GM23338 (cell line): ENCODE measurements at regions not wholly inside any gene's neighbourhood (a gene's known extent, or its start where the extent isn't known, plus 50 kb on each side); places are given as distances from the start of the nearest gene placed in this dataset.

Experiments
- ATAC-seq: fragments of 200-7000 bp; cut with Tn5 transposase; 3 replicates; pipeline ENCODE4 v1.9.1; 2020
- DNase-seq: peaks from one replicate; pipeline ENCODE4 v3.0.0-alpha.2; 2015; ENCODE audit warnings: low spot score
- H2AFZ ChIP-seq: fragments of 200-600 bp; sonication (generic); 2 replicates; pipeline ENCODE4 v1.8.0; 2016; ENCODE audit warnings: antibody characterized with exemption, mild to moderate bottlenecking, moderate library complexity
- H3F3A ChIP-seq: fragments of 200-600 bp; sonication (generic); replicated peaks from 2 replicates; pipeline ENCODE4 v1.8.0; 2017; ENCODE audit warnings: antibody characterized with exemption, mixed run types, low read depth
- H3K27ac ChIP-seq: fragments of 200-600 bp; sonication (generic); 2 replicates; pipeline ENCODE4 v1.6.1; 2016; ENCODE audit warnings: low read depth
- H3K27me3 ChIP-seq: fragments of 200-600 bp; sonication (generic); 2 replicates; pipeline ENCODE4 v1.8.0; 2016; ENCODE audit warnings: mild to moderate bottlenecking, mixed run types, moderate library complexity; ENCODE audit not compliant: insufficient read depth
- H3K36me3 ChIP-seq: fragments of 200-600 bp; sonication (generic); 2 replicates; pipeline ENCODE4 v1.8.0; 2016; ENCODE audit warnings: mild to moderate bottlenecking; ENCODE audit not compliant: insufficient read depth
- H3K4me1 ChIP-seq: fragments of 200-600 bp; sonication (generic); 2 replicates; pipeline ENCODE4 v1.8.0; 2016; ENCODE audit warnings: mild to moderate bottlenecking, moderate library complexity; ENCODE audit not compliant: insufficient read depth
- H3K4me2 ChIP-seq: fragments of 200-600 bp; sonication (generic); 2 replicates; pipeline ENCODE4 v1.7.1; 2017; ENCODE audit warnings: mixed run types
- H3K4me3 ChIP-seq: fragments of 200-600 bp; sonication (generic); 2 replicates; pipeline ENCODE4 v1.6.1; 2016; ENCODE audit warnings: mixed run types
- H3K79me2 ChIP-seq: fragments of 200-600 bp; sonication (generic); replicated peaks from 2 replicates; pipeline ENCODE4 v1.8.0; 2017; ENCODE audit warnings: mild to moderate bottlenecking; ENCODE audit not compliant: insufficient read depth
- H3K9me2 ChIP-seq: fragments of 200-600 bp; sonication (generic); 2 replicates; pipeline ENCODE4 v1.8.0; 2017; ENCODE audit not compliant: insufficient read depth
- H4K20me1 ChIP-seq: fragments of 200-600 bp; sonication (generic); replicated peaks from 2 replicates; pipeline ENCODE4 v1.8.0; 2017; ENCODE audit warnings: mild to moderate bottlenecking; ENCODE audit not compliant: insufficient read depth
- H3K27ac Mint-ChIP-seq: 2 replicates; pipeline ENCODE4 v1.8.0; 2020; ENCODE audit warnings: inconsistent platforms, mild to moderate bottlenecking, moderate library complexity, mixed read lengths
- H3K27me3 Mint-ChIP-seq: 3 replicates; pipeline ENCODE4 v1.8.0; 2022; ENCODE audit warnings: low read depth, mild to moderate bottlenecking, moderate library complexity, mixed read lengths, inconsistent platforms; ENCODE audit not compliant: insufficient read depth, poor library complexity
- H3K36me3 Mint-ChIP-seq: 3 replicates; pipeline ENCODE4 v1.8.0; 2021; ENCODE audit warnings: low read depth, mild to moderate bottlenecking, inconsistent platforms, moderate library complexity, mixed read lengths
- H3K4me1 Mint-ChIP-seq: 3 replicates; pipeline ENCODE4 v1.8.0; 2020; ENCODE audit warnings: mild to moderate bottlenecking, inconsistent platforms, mixed read lengths
- H3K4me3 Mint-ChIP-seq: 3 replicates; pipeline ENCODE4 v1.8.0; 2021; ENCODE audit warnings: moderate library complexity, mild to moderate bottlenecking, inconsistent platforms, mixed read lengths
- H3K9me3 Mint-ChIP-seq: 3 replicates; pipeline ENCODE4 v1.8.0; 2020; ENCODE audit warnings: moderate library complexity, mild to moderate bottlenecking, inconsistent platforms, mixed read lengths
- CREB1 ChIP-seq: fragments of 250-450 bp; sonication (Bioruptor Pico); IDR thresholded peaks from 2 replicates; pipeline ENCODE4 v1.5.0; 2020; ENCODE audit warnings: low read depth, mild to moderate bottlenecking, moderate library complexity
- EZH2phosphoT487 ChIP-seq: fragments of 200-600 bp; sonication (generic); IDR thresholded peaks from one replicate; pipeline ENCODE4 v1.8.1; 2018; ENCODE audit warnings: antibody characterized with exemption; ENCODE audit not compliant: unreplicated experiment
- JUNB ChIP-seq: IDR thresholded peaks from one replicate; pipeline ENCODE4 v1.6.1; 2016; ENCODE audit warnings: antibody characterized with exemption; ENCODE audit not compliant: unreplicated experiment
- ZNF331 ChIP-seq: fragments of 250-450 bp; sonication (Bioruptor Pico); IDR thresholded peaks from 2 replicates; pipeline ENCODE4 v1.5.0; 2020; ENCODE audit warnings: low read depth, mild to moderate bottlenecking, moderate library complexity
- ZNF462 ChIP-seq: fragments of 250-450 bp; sonication (Bioruptor Pico); IDR thresholded peaks from 2 replicates; pipeline ENCODE4 v1.5.0; 2020; ENCODE audit warnings: mild to moderate bottlenecking, moderate library complexity
- TF ChIP-seq, protein P1 (sequence below), 2 experiments: fragments of 200-600 bp in 1 of 2; sonication (generic) in 1 of 2; conservative IDR thresholded peaks; 2 replicates each; pipeline versions ENCODE4 v1.5.1 to v1.6.1; 2016 to 2017; ENCODE audit warnings: antibody characterized with exemption in 2 of 2, low read depth in 2 of 2, mild to moderate bottlenecking in 2 of 2, moderate library complexity in 1 of 2
- TF ChIP-seq, protein P2 (sequence below): IDR thresholded peaks from one replicate; pipeline ENCODE4 v1.6.1; 2018; ENCODE audit warnings: antibody characterized with exemption; ENCODE audit not compliant: unreplicated experiment

- TF ChIP-seq, protein P1, sequence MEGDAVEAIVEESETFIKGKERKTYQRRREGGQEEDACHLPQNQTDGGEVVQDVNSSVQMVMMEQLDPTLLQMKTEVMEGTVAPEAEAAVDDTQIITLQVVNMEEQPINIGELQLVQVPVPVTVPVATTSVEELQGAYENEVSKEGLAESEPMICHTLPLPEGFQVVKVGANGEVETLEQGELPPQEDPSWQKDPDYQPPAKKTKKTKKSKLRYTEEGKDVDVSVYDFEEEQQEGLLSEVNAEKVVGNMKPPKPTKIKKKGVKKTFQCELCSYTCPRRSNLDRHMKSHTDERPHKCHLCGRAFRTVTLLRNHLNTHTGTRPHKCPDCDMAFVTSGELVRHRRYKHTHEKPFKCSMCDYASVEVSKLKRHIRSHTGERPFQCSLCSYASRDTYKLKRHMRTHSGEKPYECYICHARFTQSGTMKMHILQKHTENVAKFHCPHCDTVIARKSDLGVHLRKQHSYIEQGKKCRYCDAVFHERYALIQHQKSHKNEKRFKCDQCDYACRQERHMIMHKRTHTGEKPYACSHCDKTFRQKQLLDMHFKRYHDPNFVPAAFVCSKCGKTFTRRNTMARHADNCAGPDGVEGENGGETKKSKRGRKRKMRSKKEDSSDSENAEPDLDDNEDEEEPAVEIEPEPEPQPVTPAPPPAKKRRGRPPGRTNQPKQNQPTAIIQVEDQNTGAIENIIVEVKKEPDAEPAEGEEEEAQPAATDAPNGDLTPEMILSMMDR (conservative IDR thresholded peaks at IDR 0.05; ENCODE audit: low read depth in 2 of 2), result no peak
- TF ChIP-seq JUNB (no peak), ZNF462 (CRISPR knock-in tag) (no peak), CREB1 (CRISPR knock-in tag) (no peak), EZH2phosphoT487 (no peak)
These were observed 178.3 kb downstream of the IPO8 start (continued) for GRCh38 chr12:30517320-30517719.

DNA sequence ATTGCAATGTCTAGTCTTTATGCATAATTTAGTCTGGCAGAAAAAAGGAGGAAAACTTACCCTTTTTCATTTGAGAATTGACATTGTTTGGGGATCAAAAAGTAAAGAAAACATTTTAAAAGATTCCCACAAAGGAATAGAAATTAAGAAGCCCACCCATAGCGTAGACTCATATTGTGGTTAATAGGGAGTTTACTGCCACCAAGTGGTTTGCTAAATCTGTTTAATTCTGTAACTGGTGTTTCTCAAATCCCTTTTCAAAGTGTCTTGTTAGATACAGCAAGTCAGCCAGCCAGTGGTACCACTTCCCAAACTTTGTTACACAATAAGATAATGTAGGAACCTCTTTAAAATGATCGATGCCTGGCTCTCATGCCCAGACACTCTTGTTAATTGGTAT is 180.3 kb downstream of the IPO8 start:
- Histone ChIP-seq H4K20me1 (no peaks in the 10 kb centered on the region), H3K4me2 (no peak overlapping the region), H3K79me2 (no peaks in the 10 kb centered on the region), H3K4me3 (no peak overlapping the region), H3K4me1 (no peaks in the 10 kb centered on the region), H2AFZ (no peak overlapping the region), H3K36me3 (no peaks in the 10 kb centered on the region), H3F3A (no peaks in the 10 kb centered on the region), H3K27ac (no peak overlapping the region), H3K27me3 (no peaks in the 10 kb centered on the region), H3K9me2 (no peaks in the 10 kb centered on the region)
- H3K9me3 Mint-ChIP-seq, result no peaks in the 10 kb centered on the region
- no peaks in the 10 kb centered on the region for H3K36me3 Mint-ChIP-seq
- TF ChIP-seq ZNF331 (CRISPR knock-in tag), result no peak
- TF ChIP-seq, protein P1 (conservative IDR thresholded peaks at IDR 0.05; ENCODE audit: low read depth in 2 of 2), result peak; percentile 58 to 63
- TF ChIP-seq, protein P2, sequence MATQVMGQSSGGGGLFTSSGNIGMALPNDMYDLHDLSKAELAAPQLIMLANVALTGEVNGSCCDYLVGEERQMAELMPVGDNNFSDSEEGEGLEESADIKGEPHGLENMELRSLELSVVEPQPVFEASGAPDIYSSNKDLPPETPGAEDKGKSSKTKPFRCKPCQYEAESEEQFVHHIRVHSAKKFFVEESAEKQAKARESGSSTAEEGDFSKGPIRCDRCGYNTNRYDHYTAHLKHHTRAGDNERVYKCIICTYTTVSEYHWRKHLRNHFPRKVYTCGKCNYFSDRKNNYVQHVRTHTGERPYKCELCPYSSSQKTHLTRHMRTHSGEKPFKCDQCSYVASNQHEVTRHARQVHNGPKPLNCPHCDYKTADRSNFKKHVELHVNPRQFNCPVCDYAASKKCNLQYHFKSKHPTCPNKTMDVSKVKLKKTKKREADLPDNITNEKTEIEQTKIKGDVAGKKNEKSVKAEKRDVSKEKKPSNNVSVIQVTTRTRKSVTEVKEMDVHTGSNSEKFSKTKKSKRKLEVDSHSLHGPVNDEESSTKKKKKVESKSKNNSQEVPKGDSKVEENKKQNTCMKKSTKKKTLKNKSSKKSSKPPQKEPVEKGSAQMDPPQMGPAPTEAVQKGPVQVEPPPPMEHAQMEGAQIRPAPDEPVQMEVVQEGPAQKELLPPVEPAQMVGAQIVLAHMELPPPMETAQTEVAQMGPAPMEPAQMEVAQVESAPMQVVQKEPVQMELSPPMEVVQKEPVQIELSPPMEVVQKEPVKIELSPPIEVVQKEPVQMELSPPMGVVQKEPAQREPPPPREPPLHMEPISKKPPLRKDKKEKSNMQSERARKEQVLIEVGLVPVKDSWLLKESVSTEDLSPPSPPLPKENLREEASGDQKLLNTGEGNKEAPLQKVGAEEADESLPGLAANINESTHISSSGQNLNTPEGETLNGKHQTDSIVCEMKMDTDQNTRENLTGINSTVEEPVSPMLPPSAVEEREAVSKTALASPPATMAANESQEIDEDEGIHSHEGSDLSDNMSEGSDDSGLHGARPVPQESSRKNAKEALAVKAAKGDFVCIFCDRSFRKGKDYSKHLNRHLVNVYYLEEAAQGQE, result no peak
- no peak overlapping the region for H3K27ac Mint-ChIP-seq
- peaks cover 3% of the 10 kb centered on the region for H3K27me3 Mint-ChIP-seq
- DNase-seq (peak; percentile 62), ATAC-seq (peak; percentile 62)
- peaks cover 7% of the 10 kb centered on the region for H3K4me1 Mint-ChIP-seq
- no peak overlapping the region for H3K4me3 Mint-ChIP-seq
